ENCODE measurements at regions not wholly inside any gene's neighbourhood (a gene's known extent, or its start where the extent isn't known, plus 50 kb on each side); places are given as distances from the start of the nearest gene placed in this dataset.

DNA sequence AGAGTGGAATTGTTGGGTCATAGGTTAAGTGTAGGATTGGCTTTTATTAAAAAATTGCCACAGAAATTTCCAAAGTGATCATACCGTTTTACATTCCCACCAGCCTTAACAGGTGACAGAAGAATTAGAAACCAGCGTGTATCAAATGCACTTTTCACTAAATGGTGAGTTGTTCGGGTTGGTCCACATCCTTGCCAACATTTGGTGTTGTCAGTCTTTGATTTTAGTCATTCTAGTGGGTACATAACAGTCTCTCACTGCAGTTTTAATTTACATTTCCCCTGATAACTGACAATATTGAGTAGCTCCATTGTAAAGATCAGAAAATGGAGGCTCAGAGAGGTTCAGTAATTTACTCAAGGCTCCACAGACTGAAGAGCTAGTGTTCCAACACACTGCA lies 237.8 kb upstream of the LHX5 start:
- TF ChIP-seq, protein P1, sequence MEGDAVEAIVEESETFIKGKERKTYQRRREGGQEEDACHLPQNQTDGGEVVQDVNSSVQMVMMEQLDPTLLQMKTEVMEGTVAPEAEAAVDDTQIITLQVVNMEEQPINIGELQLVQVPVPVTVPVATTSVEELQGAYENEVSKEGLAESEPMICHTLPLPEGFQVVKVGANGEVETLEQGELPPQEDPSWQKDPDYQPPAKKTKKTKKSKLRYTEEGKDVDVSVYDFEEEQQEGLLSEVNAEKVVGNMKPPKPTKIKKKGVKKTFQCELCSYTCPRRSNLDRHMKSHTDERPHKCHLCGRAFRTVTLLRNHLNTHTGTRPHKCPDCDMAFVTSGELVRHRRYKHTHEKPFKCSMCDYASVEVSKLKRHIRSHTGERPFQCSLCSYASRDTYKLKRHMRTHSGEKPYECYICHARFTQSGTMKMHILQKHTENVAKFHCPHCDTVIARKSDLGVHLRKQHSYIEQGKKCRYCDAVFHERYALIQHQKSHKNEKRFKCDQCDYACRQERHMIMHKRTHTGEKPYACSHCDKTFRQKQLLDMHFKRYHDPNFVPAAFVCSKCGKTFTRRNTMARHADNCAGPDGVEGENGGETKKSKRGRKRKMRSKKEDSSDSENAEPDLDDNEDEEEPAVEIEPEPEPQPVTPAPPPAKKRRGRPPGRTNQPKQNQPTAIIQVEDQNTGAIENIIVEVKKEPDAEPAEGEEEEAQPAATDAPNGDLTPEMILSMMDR (IDR thresholded peaks at IDR 0.05): no peak
- ChIA-PET CTCF (no interaction called here), POLR2A (no interaction called here)
- Mint-ChIP-seq H3K36me3 (ENCODE audit: low read depth) (no peaks in the 10 kb centered on the region), H3K27ac (no peak overlapping the region), H3K4me3 (no peak overlapping the region), H3K9me3 (peaks cover 12% of the 10 kb centered on the region), H3K27me3 (peaks cover 39% of the 10 kb centered on the region), H3K4me1 (ENCODE audit: low read depth) (no peaks in the 10 kb centered on the region)
- Histone ChIP-seq H3K27me3 (ENCODE audit: control insufficient read depth in 1 of 2, insufficient read depth in 2 of 2, low read length in 2 of 2) (peaks cover 5 to 9% of the 10 kb centered on the region in 2 experiments), H3K36me3 (ENCODE audit: insufficient read depth, low read length) (no peaks in the 10 kb centered on the region), H3K9me3 (ENCODE audit: control insufficient read depth in 1 of 2, insufficient read depth in 1 of 2, low read length in 2 of 2) (peaks cover 0 to 12% of the 10 kb centered on the region in 2 experiments), H3K4me1 (ENCODE audit: insufficient read depth, low read length) (no peaks in the 10 kb centered on the region), H3K4me3 (ENCODE audit: low read length) (no peak overlapping the region), H3K27ac (ENCODE audit: low read depth in 1 of 2, low read length in 2 of 2) (no peak overlapping the region)
- DNase-seq (no peak), ATAC-seq (ENCODE audit: poor library complexity) (no peak)
- intact Hi-C loops (cut with DNase I, micrococcal nuclease): no loop called here

DNA sequence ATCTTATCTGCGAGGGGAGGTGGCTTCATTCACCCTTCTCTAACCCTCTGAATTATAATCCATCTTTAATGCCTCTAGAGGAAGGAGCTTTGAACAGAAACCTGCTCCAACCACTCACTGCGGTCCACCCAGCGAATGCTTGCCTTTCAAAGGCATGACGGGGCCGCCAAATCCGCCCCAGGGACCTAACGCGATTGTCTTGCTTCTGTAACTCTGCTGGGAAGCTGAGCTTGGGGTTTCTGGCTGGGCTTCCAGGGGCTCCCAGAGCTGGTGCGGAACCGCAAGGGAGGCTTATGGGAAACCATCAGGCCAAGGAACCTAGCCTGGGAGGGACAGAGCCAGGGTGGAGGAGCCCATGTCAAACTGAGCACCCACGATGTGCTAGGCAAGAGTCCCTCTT lies 231.2 kb upstream of the LHX5 start:
- H3K9me3 Mint-ChIP-seq: no peaks in the 10 kb centered on the region
- no peak overlapping the region for H3K4me3 Mint-ChIP-seq
- ATAC-seq (ENCODE audit: poor library complexity) (no peak), DNase-seq (no peak)
- peaks cover 47% of the 10 kb centered on the region for H3K27me3 Mint-ChIP-seq
- intact Hi-C loops (cut with DNase I, micrococcal nuclease): no loop called here
- ChIA-PET POLR2A (no interaction called here), CTCF (no interaction called here)
- H3K27me3 ChIP-seq (ENCODE audit: control insufficient read depth in 1 of 2, insufficient read depth in 2 of 2, low read length in 2 of 2): peaks cover 5 to 7% of the 10 kb centered on the region in 2 experiments
- TF ChIP-seq, protein P1 (IDR thresholded peaks at IDR 0.05): no peak
- no peak overlapping the region for H3K27ac Mint-ChIP-seq
- H3K4me1 Mint-ChIP-seq (ENCODE audit: low read depth): no peaks in the 10 kb centered on the region
- peaks cover 0 to 3% of the 10 kb centered on the region in 2 experiments for H3K9me3 ChIP-seq (ENCODE audit: control insufficient read depth in 1 of 2, insufficient read depth in 1 of 2, low read length in 2 of 2)
- H3K4me1 ChIP-seq (ENCODE audit: insufficient read depth, low read length): no peaks in the 10 kb centered on the region
- no peaks in the 10 kb centered on the region for H3K36me3 ChIP-seq (ENCODE audit: insufficient read depth, low read length)
- H3K4me3 ChIP-seq (ENCODE audit: low read length): no peak overlapping the region
- H3K36me3 Mint-ChIP-seq (ENCODE audit: low read depth): no peaks in the 10 kb centered on the region
- no peak overlapping the region for H3K27ac ChIP-seq (ENCODE audit: low read depth in 1 of 2, low read length in 2 of 2)

DNA sequence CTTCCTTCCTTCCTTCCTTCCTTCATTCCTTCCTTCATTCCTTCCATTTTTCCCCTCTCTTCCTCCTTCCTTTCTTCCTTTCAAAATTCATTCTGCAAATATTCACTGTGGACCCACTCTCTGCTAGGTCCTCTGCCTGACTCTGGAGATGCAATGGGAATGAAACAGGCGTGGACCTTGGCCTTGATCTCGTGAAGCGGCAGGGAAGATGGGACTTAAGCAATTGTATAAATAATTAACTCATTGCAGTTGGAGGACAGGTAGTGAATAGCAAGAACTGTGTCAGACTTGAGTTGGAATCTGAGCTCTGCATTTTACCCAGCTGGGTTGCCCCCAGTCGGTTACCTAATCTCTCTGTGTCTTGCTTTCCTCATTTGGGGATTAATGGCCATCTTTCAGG lies 230.6 kb upstream of the LHX5 start:
- no peaks in the 10 kb centered on the region for H3K9me3 Mint-ChIP-seq
- intact Hi-C loops (cut with DNase I, micrococcal nuclease): no loop called here
- Histone ChIP-seq H3K27me3 (ENCODE audit: control insufficient read depth in 1 of 2, insufficient read depth in 2 of 2, low read length in 2 of 2) (peaks cover 5 to 7% of the 10 kb centered on the region in 2 experiments), H3K27ac (ENCODE audit: low read depth in 1 of 2, low read length in 2 of 2) (no peak overlapping the region), H3K9me3 (ENCODE audit: control insufficient read depth in 1 of 2, insufficient read depth in 1 of 2, low read length in 2 of 2) (peaks cover 0 to 3% of the 10 kb centered on the region in 2 experiments), H3K4me3 (ENCODE audit: low read length) (no peak overlapping the region), H3K4me1 (ENCODE audit: insufficient read depth, low read length) (no peaks in the 10 kb centered on the region), H3K36me3 (ENCODE audit: insufficient read depth, low read length) (no peaks in the 10 kb centered on the region)
- no peak overlapping the region for H3K27ac Mint-ChIP-seq
- no peak for ATAC-seq (ENCODE audit: poor library complexity)
- TF ChIP-seq, protein P1 (IDR thresholded peaks at IDR 0.05): no peak
- peaks cover 50% of the 10 kb centered on the region for H3K27me3 Mint-ChIP-seq
- no peaks in the 10 kb centered on the region for H3K4me1 Mint-ChIP-seq (ENCODE audit: low read depth)
- ChIA-PET POLR2A (no interaction called here), CTCF (no interaction called here)
- H3K4me3 Mint-ChIP-seq: no peak overlapping the region
- DNase-seq: no peak
- H3K36me3 Mint-ChIP-seq (ENCODE audit: low read depth): no peaks in the 10 kb centered on the region
